Activated B cell treated with CpG ODN at 0.5 μM for 24 hours (primary cell): ENCODE measurements at regions not wholly inside any gene's neighbourhood (a gene's known extent, or its start where the extent isn't known, plus 50 kb on each side); places are given as distances from the start of the nearest gene placed in this dataset.

Source experiments
- ATAC-seq: fragments of 200-7000 bp; cut with Tn5 transposase; one replicate; pipeline ENCODE4 v1.10.0; 2021; ENCODE audit warnings: low read depth, mild to moderate bottlenecking, moderate library complexity
- CTCF ChIA-PET: fragments of 350-600 bp; sonication (Branson Sonifier 250); formaldehyde crosslinking; loops from one replicate; lab custom pipeline; 2021; ENCODE audit warnings: antibody characterized with exemption; lab: Charles Lee
- POLR2A ChIA-PET: fragments of 350-600 bp; sonication (Branson Sonifier 250); formaldehyde crosslinking; loops from one replicate; lab custom pipeline; 2021; ENCODE audit warnings: antibody characterized with exemption; lab: Charles Lee
- DNase-seq: peaks from one replicate; pipeline ENCODE4 v3.0.0; 2022
- H3K27ac Mint-ChIP-seq: one replicate; pipeline ENCODE4 v1.8.0; 2020; ENCODE audit warnings: mixed read lengths
- H3K27me3 Mint-ChIP-seq: one replicate; pipeline ENCODE4 v1.8.0; 2021; ENCODE audit warnings: mixed read lengths
- H3K36me3 Mint-ChIP-seq: one replicate; pipeline ENCODE4 v1.8.0; 2021; ENCODE audit warnings: low read depth, mixed read lengths
- H3K4me1 Mint-ChIP-seq: one replicate; pipeline ENCODE4 v1.8.0; 2021; ENCODE audit warnings: mixed read lengths
- H3K4me3 Mint-ChIP-seq: one replicate; pipeline ENCODE4 v1.8.0; 2020; ENCODE audit warnings: mild to moderate bottlenecking, mixed read lengths
- H3K9me3 Mint-ChIP-seq: one replicate; pipeline ENCODE4 v1.8.0; 2020; ENCODE audit warnings: mixed read lengths
- intact Hi-C: fragments of 100-400 bp; cut with micrococcal nuclease; formaldehyde crosslinking; loops from one replicate; pipeline ENCODE4 v1.15.1; 2024
- TF ChIP-seq, protein P1 (sequence below): fragments of 200-600 bp; IDR thresholded peaks from one replicate; pipeline ENCODE4 v1.8.0; 2022; ENCODE audit warnings: antibody characterized with exemption, mild to moderate bottlenecking

GRCh38 chr20:40361916-40362315 is 327.1 kb downstream of the MAFB start:
- CTCF ChIA-PET: no interaction called here
- Mint-ChIP-seq H3K4me1 (no peaks in the 10 kb centered on the region), H3K9me3 (no peaks in the 10 kb centered on the region), H3K27ac (no peak overlapping the region), H3K27me3 (peaks cover 3% of the 10 kb centered on the region), H3K36me3 (no peaks in the 10 kb centered on the region), H3K4me3 (no peak overlapping the region)
- POLR2A ChIA-PET: no interaction called here
- intact Hi-C loops: no loop called here
- ATAC-seq (no peak), DNase-seq (no peak)
- TF ChIP-seq, protein P1, sequence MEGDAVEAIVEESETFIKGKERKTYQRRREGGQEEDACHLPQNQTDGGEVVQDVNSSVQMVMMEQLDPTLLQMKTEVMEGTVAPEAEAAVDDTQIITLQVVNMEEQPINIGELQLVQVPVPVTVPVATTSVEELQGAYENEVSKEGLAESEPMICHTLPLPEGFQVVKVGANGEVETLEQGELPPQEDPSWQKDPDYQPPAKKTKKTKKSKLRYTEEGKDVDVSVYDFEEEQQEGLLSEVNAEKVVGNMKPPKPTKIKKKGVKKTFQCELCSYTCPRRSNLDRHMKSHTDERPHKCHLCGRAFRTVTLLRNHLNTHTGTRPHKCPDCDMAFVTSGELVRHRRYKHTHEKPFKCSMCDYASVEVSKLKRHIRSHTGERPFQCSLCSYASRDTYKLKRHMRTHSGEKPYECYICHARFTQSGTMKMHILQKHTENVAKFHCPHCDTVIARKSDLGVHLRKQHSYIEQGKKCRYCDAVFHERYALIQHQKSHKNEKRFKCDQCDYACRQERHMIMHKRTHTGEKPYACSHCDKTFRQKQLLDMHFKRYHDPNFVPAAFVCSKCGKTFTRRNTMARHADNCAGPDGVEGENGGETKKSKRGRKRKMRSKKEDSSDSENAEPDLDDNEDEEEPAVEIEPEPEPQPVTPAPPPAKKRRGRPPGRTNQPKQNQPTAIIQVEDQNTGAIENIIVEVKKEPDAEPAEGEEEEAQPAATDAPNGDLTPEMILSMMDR: no peak

DNA sequence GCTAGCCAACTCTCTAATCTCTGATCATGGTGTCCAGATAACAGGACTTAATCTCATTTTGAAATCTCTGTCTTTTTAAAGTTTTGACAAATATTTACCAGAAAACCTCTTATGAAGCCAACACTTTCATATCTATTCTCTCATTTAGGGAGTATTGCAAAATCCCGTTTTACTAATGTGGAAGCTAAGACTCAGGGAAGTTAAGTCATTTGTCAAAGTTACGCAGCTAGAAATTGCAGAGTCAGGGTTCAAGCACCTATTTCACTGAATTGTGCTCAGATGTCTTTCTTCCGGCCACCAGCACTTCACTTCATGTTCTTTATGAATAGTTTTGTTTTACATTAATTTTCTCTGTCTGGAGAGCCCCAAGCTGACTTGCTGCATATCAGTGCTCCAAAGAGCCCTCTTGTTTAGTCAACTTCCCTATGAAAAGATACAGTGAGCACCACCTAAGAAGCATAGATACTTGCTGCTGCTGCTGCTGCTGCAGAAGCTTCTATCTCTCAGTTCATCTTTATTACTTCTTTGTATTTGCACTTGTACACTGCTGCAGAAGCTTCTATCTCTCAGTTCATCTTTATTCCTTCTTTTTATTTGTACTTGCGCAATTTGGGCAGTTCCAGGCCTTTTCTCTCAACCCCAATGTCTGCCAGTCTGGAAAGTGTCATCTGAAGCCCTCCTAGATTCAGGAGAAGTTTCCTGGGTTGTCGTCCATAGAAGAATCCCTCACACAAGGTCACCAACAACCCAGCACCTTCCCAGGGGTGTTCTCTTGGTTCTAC is 329.7 kb downstream of the MAFB start:
- CTCF ChIA-PET: no interaction called here
- POLR2A ChIA-PET: no interaction called here
- no peak overlapping the region for H3K27ac Mint-ChIP-seq
- intact Hi-C loops: no loop called here
- no peak for DNase-seq
- ATAC-seq: no peak
- no peaks in the 10 kb centered on the region for H3K4me1 Mint-ChIP-seq
- no peak overlapping the region for H3K4me3 Mint-ChIP-seq
- H3K27me3 Mint-ChIP-seq: peaks cover 3% of the 10 kb centered on the region
- H3K9me3 Mint-ChIP-seq: no peaks in the 10 kb centered on the region
- no peaks in the 10 kb centered on the region for H3K36me3 Mint-ChIP-seq
- TF ChIP-seq, protein P1: no peak

DNA sequence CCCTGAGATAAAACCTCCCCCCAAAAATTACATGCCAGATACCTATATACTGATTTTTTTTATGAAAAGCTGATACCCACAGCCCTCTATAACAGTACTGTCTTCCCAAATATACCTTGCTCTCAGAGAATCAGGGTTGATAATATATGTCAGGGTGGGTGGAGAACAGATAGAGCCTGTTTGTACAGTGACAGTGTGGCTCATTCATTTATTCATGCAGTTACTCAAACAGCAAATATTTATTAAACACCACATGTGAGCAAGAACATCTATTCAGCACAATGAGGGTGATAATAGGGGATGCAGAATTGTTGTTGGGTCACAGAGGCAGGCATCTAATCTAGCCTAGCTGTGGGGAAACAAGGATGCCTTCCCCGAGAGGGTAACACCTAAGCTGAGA is 334.2 kb downstream of the MAFB start:
- DNase-seq (no peak), ATAC-seq (no peak)
- ChIA-PET CTCF (no interaction called here), POLR2A (no interaction called here)
- intact Hi-C loops: no loop called here
- H3K27ac Mint-ChIP-seq: no peak overlapping the region
- no peaks in the 10 kb centered on the region for H3K9me3 Mint-ChIP-seq
- H3K36me3 Mint-ChIP-seq: no peaks in the 10 kb centered on the region
- no peaks in the 10 kb centered on the region for H3K4me1 Mint-ChIP-seq
- TF ChIP-seq, protein P1: no peak
- no peaks in the 10 kb centered on the region for H3K27me3 Mint-ChIP-seq
- H3K4me3 Mint-ChIP-seq: no peak overlapping the region

DNA sequence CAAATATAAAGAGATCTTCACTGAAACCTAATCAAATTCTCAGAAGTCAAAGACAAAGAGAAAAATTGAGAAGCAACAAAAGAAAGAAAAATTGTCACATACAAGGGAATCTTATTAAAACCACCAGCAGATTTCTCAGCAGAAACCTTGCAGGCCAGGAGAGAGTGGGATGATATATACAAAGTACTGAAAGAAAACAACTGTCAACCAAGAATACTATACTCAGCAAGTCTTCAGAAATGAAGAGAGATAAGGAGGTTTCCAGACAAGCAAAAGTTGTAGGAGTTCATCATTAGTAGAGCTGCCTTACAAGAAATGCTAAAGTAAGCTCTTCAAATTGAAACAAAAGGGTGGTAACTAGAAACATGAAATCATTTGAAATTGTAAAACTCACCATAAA is 345.6 kb downstream of the MAFB start:
- ChIA-PET POLR2A (no interaction called here), CTCF (no interaction called here)
- H3K9me3 Mint-ChIP-seq: peaks cover 19% of the 10 kb centered on the region
- DNase-seq: no peak
- no peak for ATAC-seq
- no peaks in the 10 kb centered on the region for H3K36me3 Mint-ChIP-seq
- no peak overlapping the region for H3K27ac Mint-ChIP-seq
- no peak overlapping the region for H3K4me3 Mint-ChIP-seq
- peaks cover 5% of the 10 kb centered on the region for H3K27me3 Mint-ChIP-seq
- TF ChIP-seq, protein P1: no peak
- no peaks in the 10 kb centered on the region for H3K4me1 Mint-ChIP-seq
- intact Hi-C loops: no loop called here

DNA sequence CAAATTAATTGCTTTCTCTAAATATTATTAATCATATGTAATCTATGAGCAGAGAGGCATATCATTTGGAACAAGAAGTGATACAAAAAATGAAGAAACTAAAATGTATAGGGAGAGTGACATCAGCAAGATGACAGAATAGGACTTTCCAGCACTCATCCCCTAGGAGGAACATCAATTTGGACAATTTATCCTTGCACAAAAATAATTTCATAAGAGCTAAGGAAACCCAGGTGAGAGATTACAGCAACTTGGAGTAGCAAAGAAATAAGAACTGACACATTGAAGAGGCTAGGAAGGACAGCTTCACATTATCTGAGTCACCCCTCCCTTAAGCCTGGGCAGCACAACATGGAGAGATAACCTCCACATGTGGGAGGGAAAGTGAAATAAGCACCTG is 347.5 kb downstream of the MAFB start:
- DNase-seq: no peak
- ChIA-PET POLR2A (no interaction called here), CTCF (no interaction called here)
- intact Hi-C loops: no loop called here
- TF ChIP-seq, protein P1: no peak
- Mint-ChIP-seq H3K27ac (no peak overlapping the region), H3K4me3 (no peak overlapping the region), H3K27me3 (peaks cover 10% of the 10 kb centered on the region), H3K9me3 (peaks cover 17% of the 10 kb centered on the region), H3K4me1 (no peaks in the 10 kb centered on the region), H3K36me3 (no peaks in the 10 kb centered on the region)
- no peak for ATAC-seq
